NT2/D1 (cell line): ENCODE measurements at regions not wholly inside any gene's neighbourhood (a gene's known extent, or its start where the extent isn't known, plus 50 kb on each side); places are given as distances from the start of the nearest gene placed in this dataset.

ENCODE experiments used
- YY1 ChIP-seq: IDR thresholded peaks from 2 replicates; pipeline ENCODE4 v1.6.1; 2011; ENCODE audit not compliant: insufficient read length, insufficient read depth
- ZNF274 ChIP-seq: IDR thresholded peaks from 2 replicates; pipeline ENCODE4 v1.6.1; 2011; ENCODE audit warnings: mild to moderate bottlenecking, low read depth, low read length

DNA sequence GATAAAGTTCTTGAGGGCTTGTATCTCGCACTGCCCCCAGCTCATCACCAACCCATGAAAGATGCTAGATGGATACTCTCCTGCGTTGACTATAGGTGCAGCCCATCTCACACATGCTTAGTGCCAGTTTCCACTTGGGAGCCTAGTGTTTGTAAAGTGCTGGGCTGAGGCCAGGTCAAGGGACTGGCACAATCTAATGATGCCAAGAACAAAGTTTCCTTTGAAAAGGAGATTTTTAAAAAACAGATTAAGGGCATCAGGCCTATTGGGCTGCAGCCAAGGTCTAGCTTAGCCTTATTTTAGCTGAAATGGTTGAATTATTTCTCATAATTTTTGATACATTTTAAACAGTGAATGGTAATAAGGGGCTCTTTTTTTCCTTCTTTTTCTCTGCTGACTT, 259.0 kb downstream of the ADRA2A start:
- no peak for TF ChIP-seq YY1
- TF ChIP-seq ZNF274 = no peak
